CD4-positive, alpha-beta memory T cell (primary cell): ENCODE measurements at regions not wholly inside any gene's neighbourhood (a gene's known extent, or its start where the extent isn't known, plus 50 kb on each side); places are given as distances from the start of the nearest gene placed in this dataset.

Source experiments
- CTCF ChIA-PET: fragments of 350-600 bp; sonication (Branson Sonifier 250); formaldehyde crosslinking; loops from one replicate; lab custom pipeline; 2021; ENCODE audit warnings: inconsistent platforms; ENCODE audit not compliant: partially characterized antibody; lab: Charles Lee
- POLR2A ChIA-PET: fragments of 350-600 bp; sonication (Branson Sonifier 250); formaldehyde crosslinking; loops from one replicate; lab custom pipeline; 2021; ENCODE audit not compliant: partially characterized antibody; lab: Charles Lee
- DNase-seq, 5 donors: peaks; one replicate each; pipeline versions ENCODE4 v3.0.0 to v3.0.0-alpha.2; 2020 to 2022; ENCODE audit warnings: mixed read lengths in 1 of 5
- H3K27ac ChIP-seq: one replicate; pipeline ENCODE4 v1.7.0; 2013; ENCODE audit warnings: low read depth, low read length
- H3K27me3 ChIP-seq: 2 replicates; pipeline ENCODE4 v1.7.0; 2013; ENCODE audit warnings: mild to moderate bottlenecking, low read length, moderate library complexity; ENCODE audit not compliant: insufficient read depth
- H3K36me3 ChIP-seq: 2 replicates; pipeline ENCODE4 v1.7.0; 2013; ENCODE audit warnings: mild to moderate bottlenecking, low read length, moderate library complexity; ENCODE audit not compliant: insufficient read depth
- H3K4me1 ChIP-seq: 2 replicates; pipeline ENCODE4 v1.7.0; 2013; ENCODE audit warnings: mild to moderate bottlenecking, low read length, moderate library complexity; ENCODE audit not compliant: insufficient read depth
- H3K4me3 ChIP-seq, 2 donors: one replicate each; pipeline ENCODE4 v1.7.0; 2013; ENCODE audit warnings: low read length in 2 of 2, mild to moderate bottlenecking in 1 of 2
- H3K9me3 ChIP-seq, 2 donors: one replicate each; pipeline ENCODE4 v1.7.0; 2013; ENCODE audit warnings: low read length in 2 of 2, control low read depth in 1 of 2; ENCODE audit not compliant: control insufficient read depth in 1 of 2
- H3K27ac Mint-ChIP-seq, 7 donors: one replicate each; pipeline ENCODE4 v1.8.0; 2020 to 2021; ENCODE audit warnings: mixed read lengths in 7 of 7, mild to moderate bottlenecking in 6 of 7, inconsistent platforms in 3 of 7, moderate library complexity in 3 of 7
- H3K27me3 Mint-ChIP-seq, 2 donors: one replicate each; pipeline ENCODE4 v1.8.0; 2020 to 2021; ENCODE audit warnings: mixed read lengths in 2 of 2
- H3K36me3 Mint-ChIP-seq, 2 donors: one replicate each; pipeline ENCODE4 v1.8.0; 2020 to 2021; ENCODE audit warnings: mixed read lengths in 2 of 2, inconsistent platforms in 1 of 2, mild to moderate bottlenecking in 1 of 2
- H3K4me1 Mint-ChIP-seq, 4 donors: one replicate each; pipeline ENCODE4 v1.8.0; 2020 to 2021; ENCODE audit warnings: mixed read lengths in 4 of 4, mild to moderate bottlenecking in 1 of 4
- H3K4me3 Mint-ChIP-seq, 8 donors: one replicate each; pipeline ENCODE4 v1.8.0; 2020 to 2021; ENCODE audit warnings: mixed read lengths in 8 of 8, mild to moderate bottlenecking in 7 of 8, moderate library complexity in 6 of 8, inconsistent platforms in 3 of 8
- H3K9me3 Mint-ChIP-seq, 8 donors: one replicate each; pipeline ENCODE4 v1.8.0; 2020 to 2021; ENCODE audit warnings: mixed read lengths in 8 of 8, mild to moderate bottlenecking in 5 of 8, inconsistent platforms in 3 of 8, moderate library complexity in 1 of 8
- intact Hi-C: fragments of 100-400 bp; cut with micrococcal nuclease; formaldehyde crosslinking; loops from one replicate; pipeline ENCODE4 v1.15.1; 2023

DNA sequence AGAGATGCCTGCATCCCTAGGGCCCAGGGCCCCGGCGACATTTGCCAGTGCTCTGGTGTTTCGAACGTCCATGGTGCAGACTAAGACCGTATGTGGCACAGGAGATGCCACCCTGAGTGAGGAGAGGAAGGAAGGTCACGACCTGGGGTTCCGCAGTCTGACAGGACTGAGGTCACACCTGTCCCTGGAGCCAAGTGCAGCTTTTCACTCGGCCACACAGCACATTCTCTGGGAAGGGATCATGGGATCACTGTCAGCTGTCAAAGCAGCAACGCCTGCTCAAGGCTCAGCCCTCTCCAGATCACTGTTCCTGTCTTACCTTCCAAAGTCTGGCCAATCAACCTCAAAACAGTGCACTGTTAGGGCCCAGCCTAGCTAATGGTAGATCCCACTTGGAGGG is 243.6 kb downstream of the SIPA1L2 start:
- Histone ChIP-seq H3K27ac (no peak overlapping the region), H3K27me3 (no peaks in the 10 kb centered on the region), H3K36me3 (no peaks in the 10 kb centered on the region), H3K9me3 (no peaks in the 10 kb centered on the region), H3K4me3 (no peak overlapping the region), H3K4me1 (no peaks in the 10 kb centered on the region)
- intact Hi-C loops, result no loop called here
- ChIA-PET CTCF (no interaction called here), POLR2A (no interaction called here)
- Mint-ChIP-seq H3K4me1 (no peaks in the 10 kb centered on the region), H3K27ac (no peak overlapping the region), H3K36me3 (no peaks in the 10 kb centered on the region), H3K27me3 (peaks cover 2 to 5% of the 10 kb centered on the region in 2 donors), H3K4me3 (no peak overlapping the region), H3K9me3 (no peaks in the 10 kb centered on the region)
- DNase-seq, result no peak

- Histone ChIP-seq H3K36me3 (no peaks in the 10 kb centered on the region), H3K9me3 (no peaks in the 10 kb centered on the region), H3K27me3 (no peaks in the 10 kb centered on the region), H3K4me3 (no peak overlapping the region), H3K27ac (no peak overlapping the region), H3K4me1 (no peaks in the 10 kb centered on the region)
- H3K36me3 Mint-ChIP-seq, result no peaks in the 10 kb centered on the region
- CTCF ChIA-PET, result no interaction called here
- H3K27ac Mint-ChIP-seq, result peak overlapping the region in 1 of 7 donors; percentile 49
- no peaks in the 10 kb centered on the region for H3K9me3 Mint-ChIP-seq
- intact Hi-C loops, result no loop called here
- POLR2A ChIA-PET, result no interaction called here
- no peaks in the 10 kb centered on the region for H3K4me1 Mint-ChIP-seq
- H3K4me3 Mint-ChIP-seq, result no peak overlapping the region
- peaks cover 2 to 5% of the 10 kb centered on the region in 2 donors for H3K27me3 Mint-ChIP-seq
- no peak for DNase-seq
Measured at GRCh38 chr1:232385221-232385620, 244.7 kb downstream of the SIPA1L2 start.

DNA sequence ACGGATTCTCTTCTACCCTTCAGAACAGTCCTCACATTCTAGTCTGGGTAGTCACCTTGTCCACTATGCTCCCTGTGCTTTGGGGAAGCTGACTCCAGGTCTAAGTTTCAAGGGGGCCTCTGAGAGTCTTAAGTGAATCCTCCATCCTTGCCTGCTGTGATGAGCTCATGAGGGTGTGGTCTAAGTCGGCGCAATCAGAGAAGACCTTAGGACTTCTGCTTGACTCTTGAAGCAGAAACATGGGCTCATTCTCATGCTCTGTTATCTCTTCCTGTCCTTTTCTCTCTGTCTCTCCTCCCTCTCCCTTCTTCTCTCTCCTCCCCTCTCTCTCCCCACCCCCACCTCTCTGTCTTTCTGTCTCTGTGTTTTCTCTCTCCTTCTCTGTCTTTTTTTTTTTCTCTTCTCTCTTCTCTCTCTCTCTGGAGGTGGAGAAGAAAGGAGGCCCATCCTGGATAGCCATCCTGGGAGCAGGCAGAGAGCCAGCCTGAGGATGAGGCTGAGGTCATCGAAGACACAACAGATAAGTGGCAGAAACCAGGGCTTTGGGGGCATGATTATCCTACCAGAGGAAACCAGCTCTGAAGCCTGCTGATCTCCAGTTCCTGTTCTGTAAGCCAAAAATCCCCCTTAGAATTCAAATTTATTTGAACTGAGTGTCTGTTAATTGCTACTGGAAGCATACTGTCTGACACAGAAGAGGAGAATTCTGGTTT is 245.6 kb downstream of the SIPA1L2 start:
- Mint-ChIP-seq H3K27me3 (peaks cover 2 to 5% of the 10 kb centered on the region in 2 donors), H3K27ac (no peak overlapping the region), H3K4me1 (no peaks in the 10 kb centered on the region), H3K36me3 (no peaks in the 10 kb centered on the region), H3K4me3 (no peak overlapping the region), H3K9me3 (no peaks in the 10 kb centered on the region)
- Histone ChIP-seq H3K4me1 (no peaks in the 10 kb centered on the region), H3K36me3 (no peaks in the 10 kb centered on the region), H3K27ac (no peak overlapping the region), H3K9me3 (no peaks in the 10 kb centered on the region), H3K27me3 (no peaks in the 10 kb centered on the region), H3K4me3 (no peak overlapping the region)
- POLR2A ChIA-PET, result no interaction called here
- DNase-seq, result no peak
- CTCF ChIA-PET, result no interaction called here
- intact Hi-C loops, result no loop called here

DNA sequence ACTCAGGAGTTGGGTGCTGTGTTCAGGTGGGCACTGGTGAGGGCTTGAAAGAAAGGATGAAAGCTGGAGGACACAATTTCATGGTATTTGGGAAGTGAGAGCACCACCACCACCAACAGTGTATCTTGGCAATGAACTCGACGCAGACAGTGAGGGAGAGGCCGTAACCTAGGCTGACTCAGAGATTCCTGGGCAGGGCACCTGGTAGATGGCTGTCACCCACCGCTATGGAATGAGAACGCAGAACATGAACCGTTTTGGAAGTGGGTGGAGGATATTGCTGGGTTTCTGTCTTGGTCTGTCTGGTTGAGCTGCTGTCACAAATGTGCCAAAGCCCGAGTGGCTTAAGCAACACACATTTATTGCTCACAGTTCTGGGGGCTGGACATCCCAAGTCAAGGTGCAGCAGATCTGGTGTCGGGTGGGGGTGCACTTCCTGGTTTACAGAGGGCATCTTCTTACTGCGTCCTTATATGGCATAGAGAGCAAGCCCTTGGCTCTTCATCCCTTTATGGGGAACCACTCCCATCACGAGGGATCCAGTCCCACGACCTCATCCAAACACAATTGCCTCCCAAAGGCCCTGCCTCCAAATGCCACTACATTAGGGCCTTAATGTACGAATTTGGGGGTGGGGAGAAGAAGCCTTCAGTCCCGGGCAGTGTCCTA is 246.3 kb downstream of the SIPA1L2 start:
- Histone ChIP-seq H3K27me3 (no peaks in the 10 kb centered on the region), H3K9me3 (no peaks in the 10 kb centered on the region), H3K4me1 (no peaks in the 10 kb centered on the region), H3K4me3 (no peak overlapping the region), H3K27ac (no peak overlapping the region), H3K36me3 (no peaks in the 10 kb centered on the region)
- Mint-ChIP-seq H3K27ac (no peak overlapping the region), H3K4me3 (no peak overlapping the region), H3K27me3 (peaks cover 2 to 5% of the 10 kb centered on the region in 2 donors), H3K9me3 (no peaks in the 10 kb centered on the region), H3K4me1 (no peaks in the 10 kb centered on the region), H3K36me3 (no peaks in the 10 kb centered on the region)
- CTCF ChIA-PET, result no interaction called here
- no peak for DNase-seq
- POLR2A ChIA-PET, result no interaction called here
- intact Hi-C loops, result no loop called here

DNA sequence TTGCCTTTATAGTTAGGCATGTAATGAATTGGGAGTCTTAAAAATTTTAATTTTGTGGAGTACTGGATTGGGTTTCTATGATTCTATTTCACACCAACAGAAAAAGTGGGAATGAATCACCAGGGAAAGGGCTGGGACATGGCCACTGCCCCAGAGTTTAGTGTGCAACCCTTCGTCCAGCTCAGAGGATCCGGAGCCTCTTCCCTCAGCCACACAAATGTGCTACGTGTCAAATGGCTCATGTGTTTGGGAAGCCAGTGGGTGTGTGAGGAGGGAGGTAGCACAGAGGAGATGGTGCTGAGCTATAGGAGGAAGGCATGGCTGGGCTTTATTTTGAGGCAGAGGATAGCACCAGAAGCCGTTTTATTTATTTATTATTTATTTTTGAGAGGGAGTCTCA is 247.3 kb downstream of the SIPA1L2 start:
- no peaks in the 10 kb centered on the region for H3K36me3 ChIP-seq
- no peak overlapping the region for H3K4me3 Mint-ChIP-seq
- intact Hi-C loops, result no loop called here
- H3K4me1 Mint-ChIP-seq, result no peaks in the 10 kb centered on the region
- DNase-seq, result no peak
- no peaks in the 10 kb centered on the region for H3K27me3 ChIP-seq
- H3K27ac ChIP-seq, result no peak overlapping the region
- no peaks in the 10 kb centered on the region for H3K9me3 ChIP-seq
- no peak overlapping the region for H3K4me3 ChIP-seq
- ChIA-PET CTCF (no interaction called here), POLR2A (no interaction called here)
- H3K27me3 Mint-ChIP-seq, result peaks cover 2 to 5% of the 10 kb centered on the region in 2 donors
- H3K36me3 Mint-ChIP-seq, result no peaks in the 10 kb centered on the region
- no peaks in the 10 kb centered on the region for H3K9me3 Mint-ChIP-seq
- H3K27ac Mint-ChIP-seq, result no peak overlapping the region
- H3K4me1 ChIP-seq, result no peaks in the 10 kb centered on the region

- Histone ChIP-seq H3K4me3 (no peak overlapping the region), H3K27me3 (no peaks in the 10 kb centered on the region), H3K9me3 (no peaks in the 10 kb centered on the region), H3K27ac (no peak overlapping the region), H3K4me1 (no peaks in the 10 kb centered on the region), H3K36me3 (no peaks in the 10 kb centered on the region)
- ChIA-PET CTCF (interaction anchor here (0.8 kb wide), 1 partner anchor 394 kb away, joined by 3 read pairs; no protein-coding TSS in a partner anchor), POLR2A (no interaction called here)
- intact Hi-C loops, result no loop called here
- Mint-ChIP-seq H3K4me3 (no peak overlapping the region), H3K9me3 (no peaks in the 10 kb centered on the region), H3K27me3 (peaks cover 2 to 5% of the 10 kb centered on the region in 2 donors), H3K4me1 (no peaks in the 10 kb centered on the region), H3K36me3 (no peaks in the 10 kb centered on the region), H3K27ac (no peak overlapping the region)
- no peak for DNase-seq
Measured at GRCh38 chr1:232381394-232382100, 248.4 kb downstream of the SIPA1L2 start.

GRCh38 chr1:232380596-232380995 is 249.3 kb downstream of the SIPA1L2 start:
- H3K36me3 Mint-ChIP-seq, result no peaks in the 10 kb centered on the region
- H3K27ac ChIP-seq, result no peak overlapping the region
- ChIA-PET POLR2A (no interaction called here), CTCF (no interaction called here)
- no peak overlapping the region for H3K27ac Mint-ChIP-seq
- H3K4me1 ChIP-seq, result no peaks in the 10 kb centered on the region
- H3K4me3 Mint-ChIP-seq, result no peak overlapping the region
- no peaks in the 10 kb centered on the region for H3K27me3 ChIP-seq
- H3K27me3 Mint-ChIP-seq, result peaks cover 2 to 5% of the 10 kb centered on the region in 2 donors
- no peaks in the 10 kb centered on the region for H3K9me3 ChIP-seq
- no peak for DNase-seq
- no peaks in the 10 kb centered on the region for H3K9me3 Mint-ChIP-seq
- no peaks in the 10 kb centered on the region for H3K36me3 ChIP-seq
- H3K4me1 Mint-ChIP-seq, result no peaks in the 10 kb centered on the region
- intact Hi-C loops, result no loop called here
- no peak overlapping the region for H3K4me3 ChIP-seq
